Panc1 (cell line): ENCODE measurements at regions not wholly inside any gene's neighbourhood (a gene's known extent, or its start where the extent isn't known, plus 50 kb on each side); places are given as distances from the start of the nearest gene placed in this dataset.

ENCODE experiments used
- ATAC-seq: fragments of 200-7000 bp; cut with Tn5 transposase; 2 replicates; pipeline ENCODE4 v1.9.1; 2020; ENCODE audit warnings: mild to moderate bottlenecking, moderate library complexity
- BruUV-seq: library from RNA; stranded (reverse); fragments of 400-500 nt; replicated peaks from 2 replicates; lab custom pipeline; 2021; lab: Mats Ljungman, UMichigan
- CTCF ChIA-PET: fragments of 300-600 bp; sonication (Branson Sonifier 250); formaldehyde crosslinking; loops from one replicate; lab custom pipeline; 2022; ENCODE audit warnings: antibody characterized with exemption; lab: Charles Lee
- POLR2A ChIA-PET: fragments of 300-600 bp; sonication (Branson Sonifier 250); formaldehyde crosslinking; loops from one replicate; lab custom pipeline; 2022; ENCODE audit warnings: antibody characterized with exemption; lab: Charles Lee
- DNase-seq: peaks from one replicate; pipeline ENCODE4 v3.0.0-alpha.2; 2010; ENCODE audit warnings: low read depth, low spot score
- H3K27ac ChIP-seq: 2 replicates; pipeline ENCODE4 v1.5.1; 2011; ENCODE audit warnings: mild to moderate bottlenecking, low read length, inconsistent platforms
- H3K27me3 ChIP-seq: fragments of 200-500 bp; sonication (Bioruptor generic); 2 replicates; pipeline ENCODE4 v1.6.0; 2014; ENCODE audit warnings: low read length, inconsistent platforms; ENCODE audit not compliant: control insufficient read depth, insufficient read depth
- H3K36me3 ChIP-seq: fragments of 200-500 bp; sonication (Bioruptor generic); 2 replicates; pipeline ENCODE4 v1.5.1; 2014; ENCODE audit warnings: inconsistent platforms, mild to moderate bottlenecking, low read length, moderate library complexity; ENCODE audit not compliant: control insufficient read depth, insufficient read depth
- H3K4me1 ChIP-seq: 2 replicates; pipeline ENCODE4 v1.5.1; 2011; ENCODE audit warnings: inconsistent platforms, mild to moderate bottlenecking, low read length, moderate library complexity; ENCODE audit not compliant: control insufficient read depth, insufficient read depth
- H3K4me3 ChIP-seq, 2 experiments: 2 replicates each; pipeline ENCODE4 v1.5.1; 2011 to 2012; ENCODE audit warnings: low read depth in 2 of 2, low read length in 2 of 2, mild to moderate bottlenecking in 2 of 2, inconsistent platforms in 1 of 2, moderate library complexity in 1 of 2
- H3K9me3 ChIP-seq: fragments of 200-500 bp; sonication (Bioruptor generic); 2 replicates; pipeline ENCODE4 v1.5.1; 2014; ENCODE audit warnings: low read depth, mild to moderate bottlenecking, inconsistent platforms, low read length, moderate library complexity; ENCODE audit not compliant: control insufficient read depth, insufficient read depth
- POLR2AphosphoS5 ChIP-seq: IDR thresholded peaks from 2 replicates; pipeline ENCODE4 v1.6.1; 2012; ENCODE audit warnings: mild to moderate bottlenecking, low read depth, low read length, moderate library complexity
- SIN3A ChIP-seq: IDR thresholded peaks from 2 replicates; pipeline ENCODE4 v1.6.1; 2012; ENCODE audit warnings: low read depth, mild to moderate bottlenecking, low read length, moderate library complexity, borderline replicate concordance; ENCODE audit not compliant: insufficient read depth
- TCF7L2 ChIP-seq: IDR thresholded peaks from 2 replicates; pipeline ENCODE4 v1.6.1; 2011; ENCODE audit warnings: mild to moderate bottlenecking, low read depth, low read length, inconsistent platforms
- in situ Hi-C: cut with HindIII; loops from 2 replicates; pipeline ENCODE4 v1.10.0; 2016; ENCODE audit warnings: low sequenced_read_pairs, low pct_unique_long_range_greater_than_20kb
- intact Hi-C: fragments of 100-400 bp; cut with micrococcal nuclease; formaldehyde crosslinking; loops from one replicate; pipeline ENCODE4 v1.10.0; 2022; ENCODE audit not compliant: unreplicated experiment
- TF ChIP-seq, protein P1 (sequence below): fragments of 450-650 bp; IDR thresholded peaks from 2 replicates; pipeline ENCODE4 v1.5.1; 2017; ENCODE audit warnings: mild to moderate bottlenecking
- TF ChIP-seq, protein P2 (sequence below), 2 experiments: IDR thresholded peaks; 2 replicates each; pipeline ENCODE4 v1.6.1; 2011 to 2012; ENCODE audit warnings: low read depth in 2 of 2, control low read depth in 1 of 2, low read length in 1 of 2, mild to moderate bottlenecking in 1 of 2, moderate library complexity in 1 of 2; ENCODE audit not compliant: insufficient read depth in 1 of 2

DNA sequence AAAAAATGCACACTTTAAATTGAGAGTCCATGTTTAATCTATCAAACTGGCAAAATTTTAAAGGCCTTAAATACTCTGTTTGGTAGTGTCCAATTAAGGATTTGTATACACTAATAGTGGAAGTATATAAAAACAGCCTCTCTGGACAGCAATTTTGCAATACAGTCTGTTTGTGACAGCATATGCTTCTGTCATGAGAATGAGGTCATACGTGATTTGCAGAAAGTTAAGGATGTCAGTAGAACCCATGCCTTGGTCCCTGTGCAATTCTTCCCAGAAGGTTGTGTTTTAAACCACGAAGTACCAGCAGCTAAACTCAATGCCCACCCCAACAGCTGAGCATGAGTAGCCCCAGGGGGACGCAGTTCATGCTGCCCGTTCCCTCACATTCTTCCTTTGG is 78.4 kb downstream of the AIPL1 start:
- intact Hi-C loops: no loop called here

DNA sequence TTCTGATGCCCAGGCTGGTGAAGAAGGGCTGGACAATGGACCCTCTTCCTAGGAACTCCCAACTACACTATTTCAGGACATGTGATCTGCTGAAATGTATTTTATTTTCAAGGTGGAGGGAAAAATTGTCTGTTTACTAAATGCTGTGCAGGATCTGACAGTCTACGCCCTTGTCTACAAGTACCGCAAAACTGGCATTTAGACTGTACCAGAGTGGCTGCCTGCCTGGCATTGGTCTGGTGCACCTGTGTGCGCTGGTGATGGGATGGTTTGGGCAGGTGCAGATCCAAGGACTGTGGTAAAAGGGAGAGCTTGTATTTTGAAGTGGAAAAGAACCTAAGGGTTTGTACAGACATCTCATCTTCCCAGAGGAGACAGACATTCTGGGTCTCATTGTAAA is 79.7 kb downstream of the AIPL1 start:
- POLR2A ChIA-PET: no interaction called here
- no peak for TF ChIP-seq SIN3A
- TF ChIP-seq, protein P1, sequence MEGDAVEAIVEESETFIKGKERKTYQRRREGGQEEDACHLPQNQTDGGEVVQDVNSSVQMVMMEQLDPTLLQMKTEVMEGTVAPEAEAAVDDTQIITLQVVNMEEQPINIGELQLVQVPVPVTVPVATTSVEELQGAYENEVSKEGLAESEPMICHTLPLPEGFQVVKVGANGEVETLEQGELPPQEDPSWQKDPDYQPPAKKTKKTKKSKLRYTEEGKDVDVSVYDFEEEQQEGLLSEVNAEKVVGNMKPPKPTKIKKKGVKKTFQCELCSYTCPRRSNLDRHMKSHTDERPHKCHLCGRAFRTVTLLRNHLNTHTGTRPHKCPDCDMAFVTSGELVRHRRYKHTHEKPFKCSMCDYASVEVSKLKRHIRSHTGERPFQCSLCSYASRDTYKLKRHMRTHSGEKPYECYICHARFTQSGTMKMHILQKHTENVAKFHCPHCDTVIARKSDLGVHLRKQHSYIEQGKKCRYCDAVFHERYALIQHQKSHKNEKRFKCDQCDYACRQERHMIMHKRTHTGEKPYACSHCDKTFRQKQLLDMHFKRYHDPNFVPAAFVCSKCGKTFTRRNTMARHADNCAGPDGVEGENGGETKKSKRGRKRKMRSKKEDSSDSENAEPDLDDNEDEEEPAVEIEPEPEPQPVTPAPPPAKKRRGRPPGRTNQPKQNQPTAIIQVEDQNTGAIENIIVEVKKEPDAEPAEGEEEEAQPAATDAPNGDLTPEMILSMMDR: no peak
- no peak for TF ChIP-seq TCF7L2
- no peak for TF ChIP-seq POLR2AphosphoS5

More for the DNA sequence above, 78.4 kb downstream of the AIPL1 start:
- TF ChIP-seq SIN3A: no peak
- TF ChIP-seq TCF7L2: no peak
- TF ChIP-seq, protein P2, sequence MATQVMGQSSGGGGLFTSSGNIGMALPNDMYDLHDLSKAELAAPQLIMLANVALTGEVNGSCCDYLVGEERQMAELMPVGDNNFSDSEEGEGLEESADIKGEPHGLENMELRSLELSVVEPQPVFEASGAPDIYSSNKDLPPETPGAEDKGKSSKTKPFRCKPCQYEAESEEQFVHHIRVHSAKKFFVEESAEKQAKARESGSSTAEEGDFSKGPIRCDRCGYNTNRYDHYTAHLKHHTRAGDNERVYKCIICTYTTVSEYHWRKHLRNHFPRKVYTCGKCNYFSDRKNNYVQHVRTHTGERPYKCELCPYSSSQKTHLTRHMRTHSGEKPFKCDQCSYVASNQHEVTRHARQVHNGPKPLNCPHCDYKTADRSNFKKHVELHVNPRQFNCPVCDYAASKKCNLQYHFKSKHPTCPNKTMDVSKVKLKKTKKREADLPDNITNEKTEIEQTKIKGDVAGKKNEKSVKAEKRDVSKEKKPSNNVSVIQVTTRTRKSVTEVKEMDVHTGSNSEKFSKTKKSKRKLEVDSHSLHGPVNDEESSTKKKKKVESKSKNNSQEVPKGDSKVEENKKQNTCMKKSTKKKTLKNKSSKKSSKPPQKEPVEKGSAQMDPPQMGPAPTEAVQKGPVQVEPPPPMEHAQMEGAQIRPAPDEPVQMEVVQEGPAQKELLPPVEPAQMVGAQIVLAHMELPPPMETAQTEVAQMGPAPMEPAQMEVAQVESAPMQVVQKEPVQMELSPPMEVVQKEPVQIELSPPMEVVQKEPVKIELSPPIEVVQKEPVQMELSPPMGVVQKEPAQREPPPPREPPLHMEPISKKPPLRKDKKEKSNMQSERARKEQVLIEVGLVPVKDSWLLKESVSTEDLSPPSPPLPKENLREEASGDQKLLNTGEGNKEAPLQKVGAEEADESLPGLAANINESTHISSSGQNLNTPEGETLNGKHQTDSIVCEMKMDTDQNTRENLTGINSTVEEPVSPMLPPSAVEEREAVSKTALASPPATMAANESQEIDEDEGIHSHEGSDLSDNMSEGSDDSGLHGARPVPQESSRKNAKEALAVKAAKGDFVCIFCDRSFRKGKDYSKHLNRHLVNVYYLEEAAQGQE (IDR thresholded peaks at IDR 0.05; ENCODE audit: insufficient read depth in 1 of 2, low read depth in 2 of 2, low read length in 1 of 2): no peak
- TF ChIP-seq POLR2AphosphoS5: no peak
- TF ChIP-seq, protein P1: no peak
- Histone ChIP-seq H3K36me3 (no peaks in the 10 kb centered on the region), H3K27me3 (peaks cover 2% of the 10 kb centered on the region), H3K4me3 (no peak overlapping the region), H3K27ac (no peak overlapping the region), H3K9me3 (no peaks in the 10 kb centered on the region), H3K4me1 (no peaks in the 10 kb centered on the region)
- DNase-seq (no peak), ATAC-seq (no peak)
- no TSS peak for BruUV-seq
- ChIA-PET POLR2A (no interaction called here), CTCF (no interaction called here)
- in situ Hi-C loops: no loop called here

More for the DNA sequence above, 79.7 kb downstream of the AIPL1 start:
- no peaks in the 10 kb centered on the region for H3K36me3 ChIP-seq
- BruUV-seq: no TSS peak
- no peaks in the 10 kb centered on the region for H3K4me1 ChIP-seq
- no peak overlapping the region for H3K4me3 ChIP-seq
- H3K27me3 ChIP-seq: no peaks in the 10 kb centered on the region; the same call in 1 of the 2 replicates
- no peak overlapping the region for H3K27ac ChIP-seq
- DNase-seq (no peak), ATAC-seq (no peak)
- no peaks in the 10 kb centered on the region for H3K9me3 ChIP-seq
- intact Hi-C loops (no loop called here), in situ Hi-C loops (no loop called here)
- CTCF ChIA-PET: no interaction called here
